ENCODE measurements at regions not wholly inside any gene's neighbourhood (a gene's known extent, or its start where the extent isn't known, plus 50 kb on each side); places are given as distances from the start of the nearest gene placed in this dataset.

GRCh38 chr1:186519982-186520381 lies 59.1 kb upstream of the PDC start:
- H3K4me1 Mint-ChIP-seq: no peaks in the 10 kb centered on the region
- TF ChIP-seq, protein P1, sequence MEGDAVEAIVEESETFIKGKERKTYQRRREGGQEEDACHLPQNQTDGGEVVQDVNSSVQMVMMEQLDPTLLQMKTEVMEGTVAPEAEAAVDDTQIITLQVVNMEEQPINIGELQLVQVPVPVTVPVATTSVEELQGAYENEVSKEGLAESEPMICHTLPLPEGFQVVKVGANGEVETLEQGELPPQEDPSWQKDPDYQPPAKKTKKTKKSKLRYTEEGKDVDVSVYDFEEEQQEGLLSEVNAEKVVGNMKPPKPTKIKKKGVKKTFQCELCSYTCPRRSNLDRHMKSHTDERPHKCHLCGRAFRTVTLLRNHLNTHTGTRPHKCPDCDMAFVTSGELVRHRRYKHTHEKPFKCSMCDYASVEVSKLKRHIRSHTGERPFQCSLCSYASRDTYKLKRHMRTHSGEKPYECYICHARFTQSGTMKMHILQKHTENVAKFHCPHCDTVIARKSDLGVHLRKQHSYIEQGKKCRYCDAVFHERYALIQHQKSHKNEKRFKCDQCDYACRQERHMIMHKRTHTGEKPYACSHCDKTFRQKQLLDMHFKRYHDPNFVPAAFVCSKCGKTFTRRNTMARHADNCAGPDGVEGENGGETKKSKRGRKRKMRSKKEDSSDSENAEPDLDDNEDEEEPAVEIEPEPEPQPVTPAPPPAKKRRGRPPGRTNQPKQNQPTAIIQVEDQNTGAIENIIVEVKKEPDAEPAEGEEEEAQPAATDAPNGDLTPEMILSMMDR (IDR thresholded peaks at IDR 0.05; ENCODE audit: unreplicated experiment): no peak
- no peak overlapping the region for H3K27ac Mint-ChIP-seq
- H3K36me3 Mint-ChIP-seq: no peaks in the 10 kb centered on the region
- DNase-seq (ENCODE audit: low spot score in 2 of 2, unreplicated experiment in 2 of 2): no peak
- no peaks in the 10 kb centered on the region for H3K27me3 Mint-ChIP-seq (ENCODE audit: low read depth)
- H3K4me3 Mint-ChIP-seq: no peak overlapping the region
- peaks cover 30% of the 10 kb centered on the region for H3K9me3 Mint-ChIP-seq

DNA sequence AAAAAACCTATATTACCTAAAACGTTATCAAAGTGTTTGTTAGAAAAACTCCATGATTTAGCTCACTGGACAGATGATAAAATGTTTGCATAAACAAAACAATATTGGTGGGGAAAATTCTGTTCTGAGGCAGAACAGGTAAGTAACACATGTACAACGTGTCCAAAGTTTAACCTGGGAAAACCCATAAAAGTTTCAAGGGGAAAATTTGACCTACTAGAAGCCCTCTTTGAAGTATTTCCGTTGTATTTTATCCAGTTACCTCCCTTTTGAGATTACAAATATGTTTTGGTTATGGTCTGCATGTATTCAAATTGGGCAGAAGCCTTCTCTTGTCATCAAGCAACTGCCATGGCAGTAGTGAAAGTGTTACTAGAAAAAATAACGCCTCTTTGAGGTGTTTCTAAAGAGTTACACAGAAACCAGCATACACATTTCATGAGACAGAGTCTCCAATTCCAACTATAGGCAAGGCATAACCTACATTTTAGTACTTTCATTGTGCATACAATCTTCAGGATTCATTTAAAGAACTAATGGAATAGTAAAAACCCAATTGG lies 58.0 kb upstream of the PDC start:
- Mint-ChIP-seq H3K27ac (no peak overlapping the region), H3K36me3 (no peaks in the 10 kb centered on the region), H3K9me3 (peaks cover 20% of the 10 kb centered on the region), H3K4me1 (no peaks in the 10 kb centered on the region), H3K27me3 (ENCODE audit: low read depth) (no peaks in the 10 kb centered on the region), H3K4me3 (no peak overlapping the region)
- TF ChIP-seq, protein P1 (IDR thresholded peaks at IDR 0.05; ENCODE audit: unreplicated experiment): no peak
- no peak for DNase-seq (ENCODE audit: low spot score in 2 of 2, unreplicated experiment in 2 of 2)

GRCh38 chr1:186518395-186518794 lies 57.5 kb upstream of the PDC start:
- Mint-ChIP-seq H3K27me3 (ENCODE audit: low read depth) (no peaks in the 10 kb centered on the region), H3K36me3 (no peaks in the 10 kb centered on the region), H3K27ac (no peak overlapping the region), H3K4me1 (no peaks in the 10 kb centered on the region), H3K9me3 (peaks cover 17% of the 10 kb centered on the region), H3K4me3 (no peak overlapping the region)
- TF ChIP-seq, protein P1 (IDR thresholded peaks at IDR 0.05; ENCODE audit: unreplicated experiment): no peak
- no peak for DNase-seq (ENCODE audit: low spot score in 2 of 2, unreplicated experiment in 2 of 2)

DNA sequence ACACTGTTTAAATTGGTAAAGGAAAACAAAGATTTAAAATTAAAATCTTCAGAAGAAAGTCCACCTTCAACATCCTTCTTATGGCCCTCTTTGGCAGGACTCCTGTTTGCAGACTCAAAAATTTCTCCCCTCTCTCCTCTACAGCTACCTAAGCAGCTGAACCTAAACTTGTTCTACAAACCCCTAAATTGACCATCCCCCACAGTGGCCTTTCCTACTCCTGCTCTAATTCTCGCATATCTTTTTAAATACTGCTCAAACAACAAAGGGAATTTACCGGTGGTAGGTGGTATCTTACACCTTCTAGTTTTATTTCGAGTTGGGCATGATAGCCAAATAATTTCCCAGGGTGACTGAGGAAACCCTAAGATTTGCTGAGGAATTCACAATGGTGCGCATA lies 53.5 kb upstream of the PDC start:
- Mint-ChIP-seq H3K9me3 (peaks cover 15% of the 10 kb centered on the region), H3K4me3 (no peak overlapping the region), H3K27ac (no peak overlapping the region), H3K27me3 (ENCODE audit: low read depth) (peaks cover 1% of the 10 kb centered on the region), H3K4me1 (no peaks in the 10 kb centered on the region), H3K36me3 (no peaks in the 10 kb centered on the region)
- TF ChIP-seq, protein P1 (IDR thresholded peaks at IDR 0.05; ENCODE audit: unreplicated experiment): no peak
- DNase-seq (ENCODE audit: low spot score in 2 of 2, unreplicated experiment in 2 of 2): no peak

- DNase-seq (ENCODE audit: low spot score in 2 of 2, unreplicated experiment in 2 of 2): no peak
- Mint-ChIP-seq H3K9me3 (peaks cover 23% of the 10 kb centered on the region), H3K27me3 (ENCODE audit: low read depth) (peaks cover 1% of the 10 kb centered on the region), H3K27ac (no peak overlapping the region), H3K36me3 (no peaks in the 10 kb centered on the region), H3K4me1 (no peaks in the 10 kb centered on the region), H3K4me3 (no peak overlapping the region)
- TF ChIP-seq, protein P1 (IDR thresholded peaks at IDR 0.05; ENCODE audit: unreplicated experiment): no peak
These were observed 52.6 kb upstream of the PDC start for GRCh38 chr1:186513526-186513925.
